HFF-Myc (cell line): ENCODE measurements at regions not wholly inside any gene's neighbourhood (a gene's known extent, or its start where the extent isn't known, plus 50 kb on each side); places are given as distances from the start of the nearest gene placed in this dataset.
A peak's percentile ranks its signal among the peaks of the same experiment; 100 is the strongest.

Source experiments
- DNase-seq: peaks from one replicate; pipeline ENCODE4 v3.0.0-alpha.2; 2011; ENCODE audit warnings: low read depth; ENCODE audit errors: extremely low read depth
- H3K4me3 ChIP-seq: replicated peaks from 2 replicates; pipeline ENCODE4 v1.5.1; 2011; ENCODE audit warnings: low read depth, mild to moderate bottlenecking, control low read depth, low read length
- TF ChIP-seq, protein P1 (sequence below): IDR thresholded peaks from 2 replicates; pipeline ENCODE4 v1.5.1; 2012; ENCODE audit warnings: mild to moderate bottlenecking, low read depth, low read length, control low read depth; ENCODE audit errors: missing control alignments

- H3K4me3 ChIP-seq, result no peak overlapping the region
- TF ChIP-seq, protein P1, sequence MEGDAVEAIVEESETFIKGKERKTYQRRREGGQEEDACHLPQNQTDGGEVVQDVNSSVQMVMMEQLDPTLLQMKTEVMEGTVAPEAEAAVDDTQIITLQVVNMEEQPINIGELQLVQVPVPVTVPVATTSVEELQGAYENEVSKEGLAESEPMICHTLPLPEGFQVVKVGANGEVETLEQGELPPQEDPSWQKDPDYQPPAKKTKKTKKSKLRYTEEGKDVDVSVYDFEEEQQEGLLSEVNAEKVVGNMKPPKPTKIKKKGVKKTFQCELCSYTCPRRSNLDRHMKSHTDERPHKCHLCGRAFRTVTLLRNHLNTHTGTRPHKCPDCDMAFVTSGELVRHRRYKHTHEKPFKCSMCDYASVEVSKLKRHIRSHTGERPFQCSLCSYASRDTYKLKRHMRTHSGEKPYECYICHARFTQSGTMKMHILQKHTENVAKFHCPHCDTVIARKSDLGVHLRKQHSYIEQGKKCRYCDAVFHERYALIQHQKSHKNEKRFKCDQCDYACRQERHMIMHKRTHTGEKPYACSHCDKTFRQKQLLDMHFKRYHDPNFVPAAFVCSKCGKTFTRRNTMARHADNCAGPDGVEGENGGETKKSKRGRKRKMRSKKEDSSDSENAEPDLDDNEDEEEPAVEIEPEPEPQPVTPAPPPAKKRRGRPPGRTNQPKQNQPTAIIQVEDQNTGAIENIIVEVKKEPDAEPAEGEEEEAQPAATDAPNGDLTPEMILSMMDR, result peak; percentile 46
- DNase-seq, result no peak
Measured at GRCh38 chr5:39716532-39717028, 291.8 kb upstream of the DAB2 start.

DNA sequence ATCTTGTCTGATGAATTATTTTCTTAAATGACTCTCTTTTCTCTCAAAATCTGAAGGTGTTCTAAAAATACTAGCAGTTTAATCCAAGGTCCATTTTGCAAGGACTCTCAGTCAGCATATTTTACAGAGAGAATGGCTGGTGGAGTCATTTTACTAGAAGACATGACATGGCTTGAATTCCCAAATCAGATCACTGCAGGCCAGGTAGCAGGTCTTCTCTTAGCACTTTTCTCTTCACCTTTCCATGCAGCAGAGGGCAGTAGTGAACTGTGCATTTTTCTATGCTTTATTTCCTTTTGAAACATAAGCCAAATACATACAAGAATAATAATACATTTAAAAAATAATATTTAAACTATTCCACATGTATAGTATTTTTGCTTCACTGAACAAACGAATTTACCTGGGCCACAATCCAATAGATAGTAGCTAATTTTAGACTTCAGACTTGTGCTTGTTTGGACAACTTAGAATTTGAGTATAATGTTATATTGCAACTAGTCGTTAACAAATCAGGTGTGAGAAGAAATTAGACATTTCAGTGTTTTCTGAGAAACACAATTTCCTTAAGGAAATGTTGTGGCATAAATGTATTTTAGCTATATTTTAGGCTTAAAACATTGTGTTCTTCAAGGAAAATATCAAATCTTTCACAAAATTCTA is 289.4 kb upstream of the DAB2 start:
- TF ChIP-seq, protein P1, result peak; percentile 59
- DNase-seq, result no peak
- no peak overlapping the region for H3K4me3 ChIP-seq

DNA sequence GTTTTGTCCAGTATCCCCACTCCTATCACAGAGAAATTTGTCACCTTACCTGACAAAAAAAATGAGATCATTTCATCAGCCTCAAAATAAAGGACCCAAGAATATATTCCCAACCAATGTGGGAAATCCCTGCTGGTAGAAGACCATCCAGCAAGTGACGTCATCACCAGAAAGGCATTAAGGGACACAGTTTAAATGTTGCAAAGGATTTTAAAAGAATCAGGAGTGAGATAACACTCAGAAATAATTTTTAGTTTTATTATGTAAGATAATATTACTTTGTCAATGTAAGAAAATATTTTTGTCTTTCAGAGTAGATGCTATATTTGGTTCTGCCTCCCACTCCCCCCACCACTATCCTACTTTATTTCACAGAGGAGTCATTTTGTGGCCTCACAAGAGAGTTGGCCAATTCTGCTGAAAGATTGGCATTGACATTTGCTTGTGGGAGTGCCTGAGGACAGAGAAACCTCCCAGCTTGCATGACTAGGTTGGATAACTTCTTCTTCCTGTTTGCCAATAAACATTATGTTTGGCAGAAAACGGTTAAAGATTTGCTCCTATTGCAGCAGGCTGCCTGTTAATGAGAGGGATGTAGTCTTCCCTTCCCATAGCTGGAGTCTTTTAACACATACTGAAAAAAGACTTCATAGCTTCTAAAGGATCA is 288.6 kb upstream of the DAB2 start:
- no peak overlapping the region for H3K4me3 ChIP-seq
- no peak for DNase-seq
- TF ChIP-seq, protein P1, result no peak

DNA sequence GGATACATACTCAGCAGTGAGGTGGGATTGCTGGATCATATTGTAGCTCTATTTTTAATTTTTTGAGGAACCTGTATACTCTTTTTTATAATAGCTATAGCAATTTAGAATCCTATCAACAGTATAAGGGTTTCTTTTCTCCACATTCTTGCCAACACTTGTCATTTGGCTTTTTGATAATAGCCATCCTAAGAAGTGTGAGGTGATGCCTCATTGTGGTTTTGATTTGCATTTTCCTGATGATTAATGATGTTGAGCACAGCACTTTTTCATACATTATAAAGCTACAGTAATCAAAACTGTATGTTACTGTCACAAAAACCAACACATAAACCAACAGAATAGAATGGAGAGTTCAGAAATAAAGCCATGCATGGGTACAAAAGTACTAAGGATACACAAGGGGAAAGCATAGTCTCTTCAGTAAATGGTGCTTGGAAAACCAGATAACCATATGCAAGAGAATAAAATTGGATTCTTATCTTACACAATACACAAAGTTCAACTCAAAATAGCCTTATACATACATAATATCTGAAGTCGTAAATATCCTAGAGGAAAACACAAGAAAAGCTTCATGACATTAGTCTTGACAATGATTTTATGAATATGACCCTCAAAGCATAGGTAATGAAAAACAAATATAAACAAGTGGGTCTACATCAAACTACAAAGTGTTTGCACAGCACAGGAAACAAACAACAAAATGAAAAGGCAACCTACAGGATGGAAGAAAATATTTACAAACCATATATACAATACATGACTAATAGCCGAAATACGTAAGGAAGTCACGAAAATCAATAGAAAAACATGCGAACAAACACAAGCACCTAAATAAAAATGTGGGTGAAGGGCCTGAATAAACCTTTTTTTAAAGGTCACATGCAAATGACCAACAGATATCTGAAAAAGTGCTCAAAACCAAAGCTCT is 287.8 kb upstream of the DAB2 start:
- no peak for DNase-seq

GRCh38 chr5:39711821-39712220 is 287.0 kb upstream of the DAB2 start:
- H3K4me3 ChIP-seq, result no peak overlapping the region
- DNase-seq, result no peak

More for the DNA sequence above, 287.8 kb upstream of the DAB2 start:
- TF ChIP-seq, protein P1, result no peak
- no peak overlapping the region for H3K4me3 ChIP-seq

DNA sequence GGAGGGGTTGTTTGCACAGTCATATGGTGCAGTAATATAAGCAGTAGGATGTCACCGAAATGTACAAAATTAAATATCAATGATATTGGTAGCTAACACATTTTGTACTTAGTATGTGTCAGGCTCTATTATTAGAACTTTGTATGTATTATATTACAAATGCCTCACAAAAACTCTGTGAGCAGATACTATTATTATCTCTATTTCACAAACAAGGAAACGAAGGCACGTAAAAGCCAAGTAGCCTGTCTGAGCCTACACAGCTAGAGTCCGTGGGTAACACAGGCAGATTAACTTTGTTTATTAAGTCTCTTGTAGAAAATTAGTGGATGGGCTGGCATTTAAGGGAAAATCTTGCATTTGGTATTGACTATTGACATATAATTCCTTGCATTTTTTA is 284.3 kb upstream of the DAB2 start:
- no peak for DNase-seq
- H3K4me3 ChIP-seq, result no peak overlapping the region
- TF ChIP-seq, protein P1, result no peak

More at GRCh38 chr5:39711821-39712220, 287.0 kb upstream of the DAB2 start:
- TF ChIP-seq, protein P1, result no peak
